Upper lobe of left lung (tissue), 4 donors: ENCODE measurements at regions not wholly inside any gene's neighbourhood (a gene's known extent, or its start where the extent isn't known, plus 50 kb on each side); places are given as distances from the start of the nearest gene placed in this dataset.

ENCODE experiments used
- CTCF ChIP-seq, 6 experiments: fragments of 450-650 bp in 4 of 6; fragments of 200-600 bp in 2 of 6; sonication (generic) in 2 of 6; IDR thresholded peaks; one replicate each; pipeline ENCODE4 v1.5.1; 2016 to 2019; ENCODE audit warnings: antibody characterized with exemption in 6 of 6
- POLR2A ChIP-seq, 4 donors: fragments of 450-650 bp; IDR thresholded peaks; one replicate each; pipeline ENCODE4 v1.5.1; 2016 to 2017; ENCODE audit warnings: antibody characterized with exemption in 4 of 4, mild to moderate bottlenecking in 2 of 4
- POLR2AphosphoS5 ChIP-seq, 2 donors: sonication (generic); formaldehyde crosslinking; IDR thresholded peaks; one replicate each; pipeline ENCODE4 v1.5.1; 2017; ENCODE audit warnings: antibody characterized with exemption in 2 of 2

- TF ChIP-seq CTCF (IDR thresholded peaks at IDR 0.05): no peak
- no peak for TF ChIP-seq POLR2A (IDR thresholded peaks at IDR 0.05)
- no peak for TF ChIP-seq POLR2AphosphoS5 (IDR thresholded peaks at IDR 0.05)
Measured at GRCh38 chr14:86521031-86521730, 991.2 kb downstream of the FLRT2 start.
